GM12878 (cell line): ENCODE measurements at regions not wholly inside any gene's neighbourhood (a gene's known extent, or its start where the extent isn't known, plus 50 kb on each side); places are given as distances from the start of the nearest gene placed in this dataset.

Source experiments
- ATAC-seq: fragments of 200-7000 bp; cut with Tn5 transposase; 3 replicates; pipeline ENCODE4 v1.9.1; 2020; ENCODE audit warnings: mild to moderate bottlenecking, moderate library complexity
- BruUV-seq: library from RNA; stranded (reverse); fragments of 400-500 nt; replicated peaks from 2 replicates; lab custom pipeline; 2021; lab: Mats Ljungman, UMichigan
- CTCF ChIA-PET: fragments of 300-600 bp; sonication (Branson Sonifier 250); formaldehyde crosslinking; extraction: SDS; loops from one replicate; lab custom pipeline; 2021; ENCODE audit warnings: inconsistent platforms; lab: Yijun Ruan, JAX
- POLR2A ChIA-PET: fragments of 350-600 bp; formaldehyde crosslinking; extraction: SDS; loops from one replicate; lab custom pipeline; 2021; ENCODE audit warnings: inconsistent platforms; lab: Charles Lee
- RAD21 ChIA-PET: fragments of 300-600 bp; sonication (Branson Sonifier 250); formaldehyde crosslinking; loops from one replicate; lab custom pipeline; 2023; ENCODE audit warnings: antibody characterized with exemption; ENCODE audit not compliant: unreplicated experiment; lab: Charles Lee
- SMC1A ChIA-PET: fragments of 300-600 bp; sonication (Branson Sonifier 250); formaldehyde crosslinking; loops from one replicate; lab custom pipeline; 2023; ENCODE audit not compliant: unreplicated experiment, uncharacterized antibody; lab: Charles Lee
- DNase-seq: peaks from one replicate; pipeline ENCODE4 v3.0.0-alpha.2; 2011; ENCODE audit warnings: low read depth, low spot score
- FAIRE-seq: peaks from 3 replicates; lab custom pipeline; 2011; peaks lifted over from hg19 to GRCh38; lab: Jason Lieb, UNC
- H2AFZ ChIP-seq: 2 replicates; pipeline ENCODE4 v1.6.0; 2011; ENCODE audit warnings: low read depth, low read length, control low read depth; ENCODE audit not compliant: control insufficient read depth
- H3K27ac ChIP-seq: 2 replicates; pipeline ENCODE4 v1.5.1; 2011; ENCODE audit warnings: control low read depth; ENCODE audit not compliant: control insufficient read depth, insufficient read depth
- H3K27me3 ChIP-seq, 2 experiments: replicated peaks in 1 of 2; 2 replicates each; pipeline versions ENCODE4 v1.6.0 to v1.6.1; 2011; ENCODE audit warnings: low read length in 1 of 2; ENCODE audit not compliant: control insufficient read depth in 2 of 2, insufficient read depth in 2 of 2
- H3K36me3 ChIP-seq, 2 experiments: 2 replicates each; pipeline ENCODE4 v1.5.1; 2011; ENCODE audit warnings: low read length in 1 of 2; ENCODE audit not compliant: control insufficient read depth in 2 of 2, insufficient read depth in 2 of 2
- H3K4me1 ChIP-seq: 2 replicates; pipeline ENCODE4 v1.6.1; 2011; ENCODE audit warnings: mild to moderate bottlenecking, low read length, moderate library complexity, mixed read lengths; ENCODE audit not compliant: control insufficient read depth, insufficient read depth
- H3K4me2 ChIP-seq: 2 replicates; pipeline ENCODE4 v1.6.0; 2011; ENCODE audit warnings: control low read depth; ENCODE audit not compliant: control insufficient read depth, insufficient read depth
- H3K4me3 ChIP-seq: fragments of 200-600 bp; sonication (generic); 2 replicates; pipeline ENCODE4 v1.5.1; 2016
- H3K79me2 ChIP-seq: 2 replicates; pipeline ENCODE4 v1.6.0; 2011; ENCODE audit warnings: low read length; ENCODE audit not compliant: control insufficient read depth, insufficient read depth
- H3K9ac ChIP-seq: 2 replicates; pipeline ENCODE4 v1.8.0; 2011; ENCODE audit warnings: low read length, control low read depth, mixed read lengths; ENCODE audit not compliant: control insufficient read depth, insufficient read depth
- H3K9me3 ChIP-seq: replicated peaks from 3 replicates; pipeline ENCODE4 v1.5.1; 2011; ENCODE audit warnings: mild to moderate bottlenecking, low read length; ENCODE audit not compliant: control insufficient read depth, insufficient read depth
- H4K20me1 ChIP-seq: 2 replicates; pipeline ENCODE4 v1.6.0; 2011; ENCODE audit not compliant: control insufficient read depth, insufficient read depth
- FOS ChIP-seq: IDR thresholded peaks from 3 replicates; pipeline ENCODE4 v1.6.1; 2011; ENCODE audit warnings: borderline replicate concordance; ENCODE audit not compliant: insufficient read length; ENCODE audit errors: extremely low read depth
- FOXM1 ChIP-seq: IDR thresholded peaks from 2 replicates; pipeline ENCODE4 v1.6.1; 2012; ENCODE audit warnings: low read depth, mild to moderate bottlenecking, inconsistent platforms, low read length, moderate library complexity
- HCFC1 ChIP-seq: fragments of 150-350 bp; IDR thresholded peaks from 2 replicates; pipeline ENCODE4 v1.6.1; 2014; ENCODE audit warnings: low read length
- JUNB ChIP-seq: IDR thresholded peaks from 2 replicates; pipeline ENCODE4 v1.6.1; 2016; ENCODE audit warnings: antibody characterized with exemption, mild to moderate bottlenecking
- NR2C1 ChIP-seq: fragments of 450-650 bp; IDR thresholded peaks from 2 replicates; pipeline ENCODE4 v1.6.1; 2017; ENCODE audit warnings: antibody characterized with exemption, mild to moderate bottlenecking, moderate library complexity
- RUNX3 ChIP-seq: IDR thresholded peaks from 2 replicates; pipeline ENCODE4 v1.6.1; 2012; ENCODE audit warnings: low read length, inconsistent platforms
- TCF3 ChIP-seq: IDR thresholded peaks from 2 replicates; pipeline ENCODE4 v1.6.1; 2012; ENCODE audit warnings: low read depth, mild to moderate bottlenecking, low read length, borderline replicate concordance; ENCODE audit not compliant: insufficient read depth
- YY1 ChIP-seq: IDR thresholded peaks from 2 replicates; pipeline ENCODE4 v1.6.1; 2011; ENCODE audit warnings: low read depth, mild to moderate bottlenecking, low read length
- ZZZ3 ChIP-seq: IDR thresholded peaks from 2 replicates; pipeline ENCODE4 v1.6.1; 2011; ENCODE audit warnings: low read depth; ENCODE audit not compliant: control insufficient read depth, insufficient read length
- WGBS: methylation state at CpG from one replicate; pipeline ENCODE4 v1.1.6; 2016; ENCODE audit warnings: low lambda C conversion rate; ENCODE audit not compliant: insufficient replicate concordance, insufficient coverage; ENCODE audit errors: missing lambda C conversion rate; 5-methylcytosine and 5-hydroxymethylcytosine counted together
- in situ Hi-C: fragments of 300-500 bp; cut with MboI; formaldehyde crosslinking; loops from 9 replicates; pipeline ENCODE4 v1.14.3; 2018; ENCODE audit warnings: mixed read lengths
- intact Hi-C: fragments of 100-400 bp; cut with micrococcal nuclease; formaldehyde crosslinking; loops from one replicate; pipeline ENCODE4 v1.14.2; 2022; ENCODE audit not compliant: unreplicated experiment
- TF ChIP-seq, protein P1 (sequence below): IDR thresholded peaks from 2 replicates; pipeline ENCODE4 v1.6.1; 2011; ENCODE audit warnings: borderline replicate concordance, low read depth, mild to moderate bottlenecking, moderate library complexity, low read length; ENCODE audit not compliant: insufficient read depth, poor library complexity, severe bottlenecking

DNA sequence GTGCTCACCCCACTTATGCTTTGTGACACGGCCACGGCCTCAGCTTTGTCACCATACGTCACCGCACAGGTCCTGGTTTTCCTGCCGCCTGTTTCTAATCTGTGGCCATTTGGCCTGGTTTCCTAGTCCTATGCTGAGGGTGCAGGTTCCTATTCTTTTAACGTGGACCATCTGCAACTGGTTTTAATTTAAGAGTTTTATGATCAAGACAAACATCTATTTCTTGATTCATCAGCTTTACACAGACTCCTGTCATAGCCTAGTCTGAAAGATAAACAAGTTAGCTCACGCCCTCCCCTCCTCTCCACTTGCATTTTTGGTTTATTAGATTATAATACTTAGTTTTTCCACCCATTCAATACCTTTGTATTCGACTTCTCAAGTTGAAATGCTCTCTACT lies 97.5 kb upstream of the RPS6KA2 start:
- H4K20me1 ChIP-seq, result no peaks in the 10 kb centered on the region
- no peak overlapping the region for H2AFZ ChIP-seq
- ChIA-PET SMC1A (no interaction called here), POLR2A (no interaction called here), RAD21 (no interaction called here), CTCF (no interaction called here)
- no peaks in the 10 kb centered on the region for H3K9me3 ChIP-seq
- FAIRE-seq (no peak), DNase-seq (no peak), ATAC-seq (no peak)
- H3K79me2 ChIP-seq, result no peaks in the 10 kb centered on the region
- no peaks in the 10 kb centered on the region for H3K4me1 ChIP-seq
- H3K4me2 ChIP-seq, result no peak overlapping the region
- BruUV-seq, result no TSS peak
- H3K9ac ChIP-seq, result no peak overlapping the region
- H3K36me3 ChIP-seq, result no peaks in the 10 kb centered on the region
- no peak overlapping the region for H3K4me3 ChIP-seq
- WGBS, result 38% methylated on average over 8 of the region's 8 CpGs
- H3K27ac ChIP-seq, result no peak overlapping the region
- in situ Hi-C loops (no loop called here), intact Hi-C loops (no loop called here)
- H3K27me3 ChIP-seq, result no peaks in the 10 kb centered on the region; a peak in 1 of 4 replicates
- no peak for TF ChIP-seq FOS
- no peak for TF ChIP-seq YY1

DNA sequence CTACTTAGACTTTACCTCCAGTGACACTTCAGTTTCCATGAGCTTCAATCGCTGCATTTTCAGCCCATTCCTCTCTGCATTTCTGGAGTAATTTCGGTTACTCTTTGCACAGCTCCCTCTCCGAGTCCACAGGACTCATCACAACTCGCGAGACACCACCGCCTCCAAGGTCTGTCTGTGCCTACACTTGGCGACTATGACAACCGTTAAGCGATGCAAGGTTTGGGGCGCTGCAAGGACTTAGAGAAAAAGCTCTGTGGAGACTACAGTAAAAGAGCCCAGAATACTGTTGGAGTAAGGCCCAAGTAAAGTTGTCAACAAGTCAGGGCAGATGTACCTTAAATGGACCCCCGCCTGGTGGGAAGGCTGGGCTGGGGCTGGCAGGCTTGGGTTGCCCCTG lies 95.7 kb upstream of the RPS6KA2 start:
- WGBS, result 75% methylated on average over 11 of the region's 11 CpGs
- ChIA-PET CTCF (no interaction called here), POLR2A (no interaction called here), SMC1A (no interaction called here), RAD21 (no interaction called here)
- DNase-seq (no peak), FAIRE-seq (no peak), ATAC-seq (no peak)
- H3K4me3 ChIP-seq, result no peak overlapping the region
- no TSS peak for BruUV-seq
- no peaks in the 10 kb centered on the region for H3K4me1 ChIP-seq
- no peak overlapping the region for H3K9ac ChIP-seq
- H3K27me3 ChIP-seq, result no peaks in the 10 kb centered on the region; a peak in 1 of 4 replicates
- no peak overlapping the region for H3K4me2 ChIP-seq
- intact Hi-C loops (no loop called here), in situ Hi-C loops (no loop called here)
- H3K27ac ChIP-seq, result no peak overlapping the region
- TF ChIP-seq JUNB (no peak), NR2C1 (no peak), FOXM1 (no peak), RUNX3 (no peak), TCF3 (no peak), HCFC1 (no peak), ZZZ3 (no peak)
- TF ChIP-seq, protein P1, sequence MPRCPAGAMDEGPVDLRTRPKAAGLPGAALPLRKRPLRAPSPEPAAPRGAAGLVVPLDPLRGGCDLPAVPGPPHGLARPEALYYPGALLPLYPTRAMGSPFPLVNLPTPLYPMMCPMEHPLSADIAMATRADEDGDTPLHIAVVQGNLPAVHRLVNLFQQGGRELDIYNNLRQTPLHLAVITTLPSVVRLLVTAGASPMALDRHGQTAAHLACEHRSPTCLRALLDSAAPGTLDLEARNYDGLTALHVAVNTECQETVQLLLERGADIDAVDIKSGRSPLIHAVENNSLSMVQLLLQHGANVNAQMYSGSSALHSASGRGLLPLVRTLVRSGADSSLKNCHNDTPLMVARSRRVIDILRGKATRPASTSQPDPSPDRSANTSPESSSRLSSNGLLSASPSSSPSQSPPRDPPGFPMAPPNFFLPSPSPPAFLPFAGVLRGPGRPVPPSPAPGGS, result peak; percentile 69
- H3K36me3 ChIP-seq, result no peaks in the 10 kb centered on the region
- no peaks in the 10 kb centered on the region for H3K9me3 ChIP-seq
- H4K20me1 ChIP-seq, result no peaks in the 10 kb centered on the region
- H3K79me2 ChIP-seq, result no peaks in the 10 kb centered on the region
- H2AFZ ChIP-seq, result no peak overlapping the region
